IMR-90 (cell line): ENCODE measurements at regions not wholly inside any gene's neighbourhood (a gene's known extent, or its start where the extent isn't known, plus 50 kb on each side); places are given as distances from the start of the nearest gene placed in this dataset.

Experiments used
- ATAC-seq: fragments of 200-7000 bp; cut with Tn5 transposase; 2 replicates; pipeline ENCODE4 v1.9.1; 2020; ENCODE audit warnings: low read depth, mild to moderate bottlenecking, moderate library complexity
- BruUV-seq: library from RNA; stranded (reverse); fragments of 400-500 nt; replicated peaks from 2 replicates; lab custom pipeline; 2021; lab: Mats Ljungman, UMichigan
- CTCF ChIA-PET: fragments of 300-600 bp; formaldehyde crosslinking; extraction: SDS; loops from one replicate; lab custom pipeline; 2021; ENCODE audit warnings: antibody characterized with exemption; lab: Yijun Ruan, JAX
- POLR2A ChIA-PET: fragments of 300-600 bp; sonication (Branson Sonifier 250); formaldehyde crosslinking; loops from one replicate; lab custom pipeline; 2022; ENCODE audit warnings: antibody characterized with exemption; ENCODE audit not compliant: unreplicated experiment; lab: Charles Lee
- DNase-seq: peaks from one replicate; pipeline ENCODE4 v3.0.0; 2013
- H2AFZ ChIP-seq: replicated peaks from 2 replicates; pipeline ENCODE3; 2013; ENCODE audit warnings: low read length, mild to moderate bottlenecking; ENCODE audit not compliant: poor library complexity
- H2AK5ac ChIP-seq: 2 replicates; pipeline ENCODE4 v1.6.1; 2013; ENCODE audit warnings: low read depth, low read length, inconsistent platforms
- H2AK9ac ChIP-seq: replicated peaks from 2 replicates; pipeline ENCODE3; 2013; ENCODE audit warnings: mild to moderate bottlenecking, low read depth, low read length, moderate library complexity; ENCODE audit not compliant: poor library complexity
- H2BK120ac ChIP-seq: 2 replicates; pipeline ENCODE4 v1.6.1; 2013; ENCODE audit warnings: low read depth, low read length, inconsistent platforms
- H2BK15ac ChIP-seq: 3 replicates; pipeline ENCODE4 v1.6.1; 2013; ENCODE audit warnings: low read depth, low read length, inconsistent platforms
- H2BK20ac ChIP-seq: 2 replicates; pipeline ENCODE4 v1.6.1; 2013; ENCODE audit warnings: low read depth, mild to moderate bottlenecking, inconsistent platforms, low read length, moderate library complexity
- H2BK5ac ChIP-seq: 2 replicates; pipeline ENCODE4 v1.6.1; 2013; ENCODE audit warnings: mild to moderate bottlenecking, low read depth, low read length, inconsistent platforms; ENCODE audit not compliant: poor library complexity, severe bottlenecking
- H3K14ac ChIP-seq: replicated peaks from 2 replicates; pipeline ENCODE4 v1.6.1; 2013; ENCODE audit warnings: low read depth, low read length, inconsistent platforms
- H3K18ac ChIP-seq: 2 replicates; pipeline ENCODE4 v1.6.1; 2013; ENCODE audit warnings: low read depth, low read length, control low read depth
- H3K23ac ChIP-seq: 2 replicates; pipeline ENCODE4 v1.6.1; 2013; ENCODE audit warnings: low read depth, low read length, inconsistent platforms
- H3K27ac ChIP-seq: 2 replicates; pipeline ENCODE4 v1.5.1; 2013; ENCODE audit warnings: mild to moderate bottlenecking, control low read depth, low read length; ENCODE audit not compliant: insufficient read depth
- H3K27me3 ChIP-seq: 2 replicates; pipeline ENCODE4 v1.6.1; 2013; ENCODE audit warnings: low read length; ENCODE audit not compliant: control insufficient read depth, insufficient read depth
- H3K36me3 ChIP-seq: 2 replicates; pipeline ENCODE4 v1.6.1; 2013; ENCODE audit warnings: low read length, mixed read lengths; ENCODE audit not compliant: control insufficient read depth, insufficient read depth
- H3K4ac ChIP-seq: 2 replicates; pipeline ENCODE4 v1.6.1; 2013; ENCODE audit warnings: low read depth, low read length, inconsistent platforms
- H3K4me1 ChIP-seq: 2 replicates; pipeline ENCODE4 v1.6.1; 2013; ENCODE audit warnings: low read length, mixed read lengths; ENCODE audit not compliant: control insufficient read depth, insufficient read depth
- H3K4me2 ChIP-seq: 2 replicates; pipeline ENCODE4 v1.6.1; 2013; ENCODE audit warnings: low read depth, mild to moderate bottlenecking, control low read depth, low read length, moderate library complexity
- H3K4me3 ChIP-seq: 2 replicates; pipeline ENCODE4 v1.5.1; 2013; ENCODE audit warnings: low read depth, mild to moderate bottlenecking, control low read depth, low read length, moderate library complexity; ENCODE audit not compliant: insufficient read depth
- H3K56ac ChIP-seq: 2 replicates; pipeline ENCODE4 v1.6.1; 2013; ENCODE audit warnings: low read length, inconsistent platforms; ENCODE audit not compliant: insufficient read depth; ENCODE audit errors: extremely low read depth
- H3K79me1 ChIP-seq, 2 experiments: 2 replicates each; pipeline ENCODE4 v1.6.1; 2013; ENCODE audit warnings: low read length in 2 of 2, inconsistent platforms in 1 of 2, low read depth in 1 of 2
- H3K9ac ChIP-seq: 2 replicates; pipeline ENCODE4 v1.6.1; 2013; ENCODE audit warnings: low read depth, low read length, control low read depth
- H3K9me1 ChIP-seq: 2 replicates; pipeline ENCODE4 v1.6.1; 2013; ENCODE audit warnings: low read length, inconsistent platforms; ENCODE audit not compliant: insufficient read depth
- H3K9me3 ChIP-seq: 2 replicates; pipeline ENCODE4 v1.6.1; 2013; ENCODE audit warnings: low read length; ENCODE audit not compliant: control insufficient read depth, insufficient read depth
- H4K20me1 ChIP-seq: 2 replicates; pipeline ENCODE4 v1.6.1; 2013; ENCODE audit warnings: low read length, inconsistent platforms; ENCODE audit not compliant: insufficient read depth
- H4K5ac ChIP-seq: 2 replicates; pipeline ENCODE4 v1.6.1; 2013; ENCODE audit warnings: mild to moderate bottlenecking, low read depth, low read length, control low read depth
- H4K8ac ChIP-seq, 2 experiments: 2 replicates each; pipeline ENCODE4 v1.6.1; 2013; ENCODE audit warnings: low read depth in 2 of 2, low read length in 2 of 2, control low read depth in 1 of 2, inconsistent platforms in 1 of 2
- H4K91ac ChIP-seq: 2 replicates; pipeline ENCODE4 v1.6.1; 2013; ENCODE audit warnings: low read depth, low read length, inconsistent platforms; ENCODE audit not compliant: insufficient read depth
- BHLHE40 ChIP-seq: fragments of 150-350 bp; IDR thresholded peaks from 2 replicates; pipeline ENCODE4 v1.6.1; 2016; ENCODE audit warnings: mild to moderate bottlenecking, low read depth, low read length
- CEBPB ChIP-seq: IDR thresholded peaks from 2 replicates; pipeline ENCODE4 v1.6.1; 2012; ENCODE audit warnings: low read depth, low read length, improper control_type of control experiment
- CTCF ChIP-seq: conservative IDR thresholded peaks from 2 replicates; pipeline ENCODE4 v1.5.1; 2012; ENCODE audit warnings: mild to moderate bottlenecking, low read depth, low read length, improper control_type of control experiment
- MAZ ChIP-seq: IDR thresholded peaks from 2 replicates; pipeline ENCODE4 v1.6.1; 2012; ENCODE audit warnings: low read depth, mild to moderate bottlenecking, low read length, improper control_type of control experiment, moderate library complexity, borderline replicate concordance
- POLR2A ChIP-seq: IDR thresholded peaks from 2 replicates; pipeline ENCODE4 v1.6.1; 2012; ENCODE audit warnings: mild to moderate bottlenecking, low read depth, low read length
- RFX5 ChIP-seq: IDR thresholded peaks from 2 replicates; pipeline ENCODE4 v1.8.0; 2012; ENCODE audit warnings: low read depth, mild to moderate bottlenecking, low read length, moderate library complexity
- USF2 ChIP-seq: fragments of 150-350 bp; IDR thresholded peaks from 2 replicates; pipeline ENCODE4 v1.6.1; 2017; ENCODE audit warnings: mild to moderate bottlenecking, antibody characterized with exemption, low read length, low read depth
- WGBS, 2 experiments: methylation state at CpG; one replicate each; pipeline versions ENCODE4 v1.1.5 to v1.1.7; 2013; ENCODE audit warnings: missing lambda C conversion rate in 2 of 2; ENCODE audit not compliant: insufficient read length in 1 of 2; ENCODE audit errors: extremely low coverage in 2 of 2; 5-methylcytosine and 5-hydroxymethylcytosine counted together
- dilution Hi-C: fragments of 300-500 bp; cut with HindIII; formaldehyde crosslinking; loops from one replicate; pipeline ENCODE4 v1.14.3; 2018; ENCODE audit warnings: low sequenced_read_pairs; ENCODE audit not compliant: unreplicated experiment
- in situ Hi-C: fragments of 300-500 bp; cut with MboI; formaldehyde crosslinking; loops from 3 replicates; pipeline ENCODE4 v1.14.3; 2019; ENCODE audit warnings: low sequenced_read_pairs, inconsistent platforms, mixed read lengths
- intact Hi-C: fragments of 100-400 bp; cut with micrococcal nuclease; formaldehyde crosslinking; loops from 2 replicates; pipeline ENCODE4 v1.10.0; 2022
- TF ChIP-seq, protein P1 (sequence below): fragments of 150-350 bp; IDR thresholded peaks from 2 replicates; pipeline ENCODE4 v1.6.1; 2016; ENCODE audit warnings: low read depth, mild to moderate bottlenecking, low read length, moderate library complexity, borderline replicate concordance

DNA sequence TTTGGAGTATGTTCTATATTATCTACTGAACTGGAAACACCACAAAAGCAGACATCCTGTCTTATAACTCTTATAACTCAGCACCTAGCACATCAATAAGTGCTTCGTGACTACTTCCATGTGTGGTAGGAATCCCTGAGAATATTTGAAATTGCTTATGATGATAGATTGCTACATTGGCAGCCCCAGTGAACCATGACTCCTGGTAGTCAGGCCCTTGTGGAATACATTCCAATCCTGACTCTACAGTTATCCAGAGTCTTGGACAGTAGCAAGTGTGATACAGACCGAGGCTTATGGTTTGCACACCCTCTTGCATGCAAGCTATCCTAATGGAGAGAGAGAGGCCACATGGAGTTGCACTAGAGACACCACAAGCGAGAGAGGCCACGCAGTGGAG is 59.5 kb upstream of the PHF21A start:
- Histone ChIP-seq H2BK5ac (no peak overlapping the region), H3K4me2 (no peak overlapping the region), H4K91ac (no peak overlapping the region), H3K56ac (no peak overlapping the region), H3K9me1 (no peaks in the 10 kb centered on the region), H3K23ac (no peak overlapping the region), H3K4ac (no peak overlapping the region), H4K5ac (no peak overlapping the region), H2BK15ac (no peak overlapping the region), H4K20me1 (no peaks in the 10 kb centered on the region), H3K14ac (no peak overlapping the region), H3K4me1 (peaks cover 1% of the 10 kb centered on the region; the same call in 1 of the 2 replicates), H3K9me3 (peaks cover 5% of the 10 kb centered on the region), H2AK9ac (no peak overlapping the region), H2BK120ac (no peak overlapping the region), H2BK20ac (no peak overlapping the region), H2AFZ (no peak overlapping the region), H4K8ac (no peak overlapping the region), H3K27ac (no peak overlapping the region), H3K9ac (no peak overlapping the region), H3K4me3 (no peak overlapping the region), H3K79me1 (no peaks in the 10 kb centered on the region), H2AK5ac (no peak overlapping the region), H3K27me3 (peaks cover 39% of the 10 kb centered on the region), H3K36me3 (no peaks in the 10 kb centered on the region), H3K18ac (no peak overlapping the region)
- ChIA-PET CTCF (no interaction called here), POLR2A (no interaction called here)
- intact Hi-C loops (no loop called here), dilution Hi-C loops (no loop called here), in situ Hi-C loops (no loop called here)
- ATAC-seq (no peak), DNase-seq (no peak)
- TF ChIP-seq CEBPB: no peak
- TF ChIP-seq RFX5: no peak
- no peak for TF ChIP-seq POLR2A
- TF ChIP-seq CTCF: no peak
- no peak for TF ChIP-seq MAZ
- no peak for TF ChIP-seq BHLHE40
- TF ChIP-seq, protein P1, sequence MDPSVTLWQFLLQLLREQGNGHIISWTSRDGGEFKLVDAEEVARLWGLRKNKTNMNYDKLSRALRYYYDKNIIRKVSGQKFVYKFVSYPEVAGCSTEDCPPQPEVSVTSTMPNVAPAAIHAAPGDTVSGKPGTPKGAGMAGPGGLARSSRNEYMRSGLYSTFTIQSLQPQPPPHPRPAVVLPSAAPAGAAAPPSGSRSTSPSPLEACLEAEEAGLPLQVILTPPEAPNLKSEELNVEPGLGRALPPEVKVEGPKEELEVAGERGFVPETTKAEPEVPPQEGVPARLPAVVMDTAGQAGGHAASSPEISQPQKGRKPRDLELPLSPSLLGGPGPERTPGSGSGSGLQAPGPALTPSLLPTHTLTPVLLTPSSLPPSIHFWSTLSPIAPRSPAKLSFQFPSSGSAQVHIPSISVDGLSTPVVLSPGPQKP: no peak
- TF ChIP-seq USF2: no peak
- WGBS, 2 experiments: no CpG with 5 or more reads among the region's 4 CpGs
- no TSS peak for BruUV-seq
